PFSK-1 (cell line): ENCODE measurements at regions not wholly inside any gene's neighbourhood (a gene's known extent, or its start where the extent isn't known, plus 50 kb on each side); places are given as distances from the start of the nearest gene placed in this dataset.

Experiments
- POLR2AphosphoS5 ChIP-seq: IDR thresholded peaks from 2 replicates; pipeline ENCODE4 v1.6.1; 2012; ENCODE audit warnings: low read depth, mild to moderate bottlenecking, control low read depth, low read length, moderate library complexity
- REST ChIP-seq, 2 experiments: IDR thresholded peaks; 2 replicates each; pipeline versions ENCODE4 v1.6.1 to v1.8.0; 2011 to 2012; ENCODE audit warnings: low read depth in 2 of 2, low read length in 2 of 2, control low read depth in 1 of 2, inconsistent platforms in 1 of 2, mild to moderate bottlenecking in 1 of 2, moderate library complexity in 1 of 2; ENCODE audit not compliant: insufficient read depth in 1 of 2

GRCh38 chr10:29099001-29099400 lies 189.9 kb upstream of the LYZL1 start:
- TF ChIP-seq REST (IDR thresholded peaks at IDR 0.05; ENCODE audit: insufficient read depth in 1 of 2, low read depth in 2 of 2, low read length in 2 of 2): no peak
- no peak for TF ChIP-seq POLR2AphosphoS5
